Renal pelvis (tissue), 1 donor: ENCODE measurements at regions not wholly inside any gene's neighbourhood (a gene's known extent, or its start where the extent isn't known, plus 50 kb on each side); places are given as distances from the start of the nearest gene placed in this dataset.
"Not testable (repeated sequence)": the region's sequence is repeated elsewhere in the genome, so short reads cannot be mapped to it uniquely, and the experiment has no call there.

ENCODE experiments used
- DNase-seq: peaks from one replicate; pipeline ENCODE4 v3.0.0-alpha.2; 2013

DNA sequence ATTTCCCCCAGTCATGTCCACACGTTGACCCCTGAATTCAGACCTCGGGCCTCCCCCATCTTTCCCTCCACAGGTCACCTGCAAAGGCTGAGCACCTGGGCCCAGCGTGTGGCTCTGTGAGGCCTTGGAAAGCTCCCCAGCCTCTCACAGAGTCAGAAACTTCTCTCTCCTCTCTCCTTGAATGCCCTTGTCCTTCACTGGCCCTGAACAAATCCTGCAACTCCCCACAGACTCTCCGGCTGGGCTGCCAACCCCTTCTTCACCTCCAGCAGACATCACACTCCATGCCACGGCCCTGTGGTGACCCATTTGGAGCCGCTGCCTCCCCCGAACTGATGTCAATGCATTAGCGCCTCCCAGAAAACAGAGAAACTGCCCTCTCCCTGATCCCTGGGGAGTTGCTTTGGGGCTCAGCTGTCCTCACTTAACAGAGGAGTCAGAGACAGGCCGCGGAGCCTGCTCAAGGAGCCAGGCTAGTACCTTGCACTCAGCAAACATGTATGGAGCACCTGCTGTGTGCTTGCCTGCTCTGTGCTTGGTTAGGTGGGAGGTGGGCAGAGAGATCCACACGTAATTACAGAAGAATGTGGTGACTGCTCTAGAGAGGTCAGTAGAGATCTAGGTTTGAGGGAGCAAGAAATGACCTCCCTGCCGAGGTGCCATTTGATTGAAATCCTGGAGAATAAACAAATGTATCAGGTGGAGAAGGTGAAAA is 99.2 kb upstream of the PWP1 start:
- no peak for DNase-seq

GRCh38 chr12:107590413-107590812 is 95.2 kb upstream of the PWP1 start:
- no peak for DNase-seq

DNA sequence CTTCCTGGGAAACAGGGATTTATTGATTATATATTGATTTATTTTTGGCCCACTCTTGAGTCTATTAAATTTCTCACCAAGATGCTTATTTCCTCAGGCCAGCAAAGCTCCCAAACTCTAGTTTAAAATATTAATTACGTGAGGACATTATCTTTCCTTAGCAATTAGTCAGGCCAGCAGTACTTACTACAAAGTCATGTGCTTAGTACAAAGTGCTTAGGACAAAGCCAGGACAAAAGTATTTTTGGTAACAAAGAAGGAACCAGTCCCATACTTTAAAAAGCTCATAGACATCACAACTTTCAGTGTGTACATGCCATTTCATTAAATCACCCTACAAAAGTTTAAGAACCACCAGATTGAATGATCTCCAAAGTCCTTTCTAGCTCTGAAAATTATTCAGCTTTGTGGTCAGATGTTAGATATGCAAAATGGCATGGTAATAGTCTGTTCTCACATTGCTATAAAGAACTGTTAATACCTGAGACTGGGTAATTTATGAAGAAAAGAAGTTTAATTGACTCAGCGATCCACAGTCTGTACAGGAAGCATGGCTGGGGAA is 94.7 kb upstream of the PWP1 start:
- no peak for DNase-seq

- no peak for DNase-seq
Observed at GRCh38 chr12:107593713-107594381, 91.8 kb upstream of the PWP1 start.

- DNase-seq: no peak
Observed at GRCh38 chr12:107594995-107595394, 90.6 kb upstream of the PWP1 start.

- no peak for DNase-seq
Observed at GRCh38 chr12:107597695-107598410, 87.7 kb upstream of the PWP1 start.

DNA sequence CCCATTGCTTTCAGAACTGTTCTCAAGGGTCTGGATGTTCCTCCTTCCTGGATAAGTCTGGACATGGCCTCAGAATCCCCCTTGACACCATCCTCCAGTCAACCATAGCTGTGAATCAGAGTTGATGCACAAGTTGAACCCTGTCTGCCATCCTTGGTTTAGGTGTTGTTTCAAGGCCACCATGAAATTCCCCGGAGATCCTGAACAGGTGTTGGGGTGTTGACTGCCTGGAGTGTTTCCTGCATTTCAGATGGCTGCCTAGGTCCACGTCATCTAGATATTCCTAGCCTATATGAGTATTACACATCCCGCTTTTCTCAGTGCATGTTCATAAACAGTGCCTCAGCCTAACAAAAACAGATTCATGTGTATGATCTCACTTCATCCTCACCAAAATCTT is 86.7 kb upstream of the PWP1 start:
- DNase-seq: no peak

- no peak for DNase-seq
Observed at GRCh38 chr12:107600581-107601144, 84.9 kb upstream of the PWP1 start.

- DNase-seq: no peak
Observed at GRCh38 chr12:107602446-107602845, 83.2 kb upstream of the PWP1 start.

DNA sequence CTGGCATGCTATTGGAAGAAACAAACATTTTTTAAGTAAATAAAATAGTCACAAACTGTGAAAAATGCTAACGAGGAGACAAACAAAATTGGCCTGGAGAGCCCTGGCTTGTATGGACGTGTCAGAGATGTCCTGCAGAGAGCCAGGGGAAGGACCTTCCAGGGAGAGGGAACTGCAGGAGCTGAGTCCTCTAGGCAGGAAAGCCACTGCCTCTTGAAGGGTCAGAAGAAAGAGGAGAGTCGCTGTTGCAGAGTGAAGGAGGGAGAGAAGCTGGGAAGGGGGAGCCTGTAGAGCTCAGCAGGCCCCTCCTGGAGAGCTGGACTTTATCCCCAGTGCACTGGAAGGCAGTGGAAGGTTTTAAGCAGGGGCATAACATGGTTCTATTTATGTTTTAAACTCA is 80.3 kb upstream of the PWP1 start:
- no peak for DNase-seq

DNA sequence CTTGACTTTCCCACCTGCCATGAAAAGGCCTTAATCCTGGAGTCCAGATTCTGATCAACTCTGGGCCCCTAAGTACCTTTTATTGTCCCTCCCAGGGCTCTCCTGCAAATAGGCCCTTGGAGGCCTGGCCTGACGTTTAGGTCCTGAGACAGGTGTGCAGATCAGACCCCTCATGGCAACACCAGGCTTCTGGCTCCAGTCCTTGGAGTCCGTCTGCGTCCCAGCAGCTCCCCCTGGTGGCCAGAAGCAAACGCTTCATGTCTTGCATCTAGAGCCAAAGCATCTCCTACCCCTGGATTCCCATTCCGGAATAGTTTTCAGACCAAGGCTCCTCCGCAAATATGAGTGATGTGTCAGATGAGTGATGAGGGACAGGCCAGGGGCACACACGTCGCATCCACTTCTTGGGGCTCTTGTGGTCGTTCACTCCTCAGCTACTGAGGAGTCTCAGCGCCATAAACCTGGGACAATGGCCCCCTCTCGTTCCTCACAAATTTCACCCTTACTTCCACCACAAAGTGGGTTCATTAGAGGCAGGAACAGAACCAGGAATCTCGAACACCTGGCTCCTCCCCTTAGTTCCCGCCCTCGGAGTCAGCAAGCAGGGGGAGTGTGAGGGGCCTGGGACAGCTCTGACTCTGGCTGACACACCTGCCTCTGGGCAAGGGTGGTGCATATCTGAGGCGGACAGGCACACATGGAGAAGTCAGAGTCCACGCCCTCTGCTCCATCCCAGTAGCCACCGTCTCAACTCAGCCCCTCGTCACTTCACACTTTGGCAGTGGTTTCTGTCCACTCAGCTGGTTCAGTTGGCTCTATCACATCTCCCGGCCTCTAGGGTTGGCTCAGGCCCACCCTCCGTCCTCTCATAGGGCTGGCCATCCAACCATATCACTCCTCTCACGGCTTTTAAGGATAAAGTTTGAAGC is 77.9 kb upstream of the PWP1 start:
- peak; percentile 75 for DNase-seq

DNA sequence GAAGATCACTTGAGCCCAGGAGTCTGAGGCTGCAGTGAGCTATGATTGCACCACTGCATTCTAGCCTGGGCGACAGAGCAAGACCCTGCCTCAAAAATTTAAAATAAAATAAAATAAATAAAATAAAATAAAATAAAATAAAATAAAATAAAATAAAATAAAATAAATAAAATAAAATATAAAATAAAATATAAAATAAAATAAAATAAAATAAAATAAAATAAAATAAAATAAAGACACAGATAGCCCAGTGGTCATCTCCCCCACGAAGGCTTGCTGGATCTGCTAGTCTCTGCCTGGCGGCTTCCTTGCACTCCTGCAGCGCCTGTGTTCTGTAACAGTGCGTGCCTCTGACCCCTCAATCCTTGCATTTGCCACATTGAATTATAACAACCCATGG is 76.8 kb upstream of the PWP1 start:
- not testable (repeated sequence) for DNase-seq

GRCh38 chr12:107610021-107610859 is 75.4 kb upstream of the PWP1 start:
- no peak for DNase-seq

DNA sequence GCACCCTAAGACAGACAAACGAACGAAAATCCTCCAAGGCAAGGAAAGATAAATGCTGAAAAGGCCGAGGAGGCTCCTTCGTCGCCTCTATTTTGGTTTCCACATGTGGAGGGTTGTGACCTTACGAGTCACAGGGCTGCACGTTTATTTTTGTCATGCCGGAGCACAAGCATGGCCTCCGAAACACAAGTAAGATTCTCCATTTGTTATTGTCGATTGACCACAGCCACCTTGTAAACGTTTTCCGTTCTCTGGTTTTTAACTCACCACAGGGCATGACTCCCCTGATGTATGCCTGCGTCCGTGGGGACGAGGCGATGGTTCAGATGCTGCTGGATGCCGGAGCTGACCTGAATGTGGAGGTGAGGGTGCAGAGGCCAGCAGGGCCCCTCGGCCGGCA is 73.1 kb upstream of the PWP1 start:
- DNase-seq: no peak

- no peak for DNase-seq
Observed at GRCh38 chr12:107616941-107617340, 68.7 kb upstream of the PWP1 start.

- DNase-seq: no peak
Observed at GRCh38 chr12:107618106-107618505, 67.5 kb upstream of the PWP1 start.

DNA sequence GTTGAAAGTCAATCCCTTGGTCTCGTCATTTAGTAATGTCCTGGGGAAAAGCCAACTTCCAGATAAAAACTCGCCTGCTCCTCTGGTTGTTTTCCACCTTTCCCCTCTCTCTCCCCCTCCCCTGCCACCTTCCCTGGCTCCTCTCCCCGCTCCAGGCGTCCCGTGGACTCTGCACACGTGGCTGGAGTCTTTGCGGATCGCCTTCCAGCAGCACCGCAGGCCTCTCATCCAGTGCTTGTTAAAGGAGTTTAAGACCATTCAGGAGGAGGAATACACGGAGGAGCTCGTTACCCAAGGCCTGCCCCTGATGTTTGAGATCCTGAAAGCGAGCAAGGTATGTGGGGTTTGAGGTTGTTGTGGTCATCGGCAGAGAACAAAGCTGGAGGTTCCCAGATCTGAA is 65.8 kb upstream of the PWP1 start:
- no peak for DNase-seq

DNA sequence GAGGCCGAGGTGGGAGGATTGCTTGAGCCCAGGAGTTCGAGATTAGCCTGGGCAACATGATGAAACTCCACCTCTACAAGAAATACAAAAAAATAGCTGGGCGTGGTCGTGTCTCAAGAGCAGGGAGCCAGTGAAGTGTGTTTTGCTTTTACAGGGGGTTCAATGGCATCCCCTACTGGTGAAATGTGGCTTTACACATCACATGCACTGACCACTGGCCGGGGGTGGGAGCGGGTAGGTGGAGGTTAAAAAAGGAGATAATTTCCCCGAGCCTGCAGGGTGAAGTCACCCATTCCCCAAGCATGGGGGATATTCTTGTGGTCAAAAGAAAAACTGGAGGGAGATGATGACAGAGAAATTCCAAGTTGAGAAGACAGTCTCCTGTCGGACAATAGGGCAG is 63.6 kb upstream of the PWP1 start:
- DNase-seq: no peak

DNA sequence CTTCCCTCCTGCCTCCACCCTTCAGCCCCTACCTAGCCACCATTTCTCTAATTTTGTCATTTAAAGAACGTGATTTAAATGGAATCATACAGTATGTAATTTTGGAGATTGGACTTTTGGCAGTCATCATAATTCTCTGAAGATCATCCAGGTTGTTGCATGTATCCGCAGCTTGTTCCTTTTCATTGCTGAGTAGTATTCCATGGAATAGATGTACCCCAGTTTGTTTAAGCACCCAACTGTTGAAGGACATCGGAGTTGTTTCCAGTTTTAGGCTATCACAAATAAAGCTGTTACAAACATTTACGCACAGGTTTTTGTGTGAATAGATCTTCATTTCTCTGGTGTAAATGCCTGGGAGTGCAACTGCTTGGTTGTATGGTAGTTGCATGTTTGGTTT is 61.1 kb upstream of the PWP1 start:
- no peak for DNase-seq

GRCh38 chr12:107631715-107632114 is 53.9 kb upstream of the PWP1 start:
- no peak for DNase-seq
